Right kidney (tissue), 1 donor: ENCODE measurements at regions not wholly inside any gene's neighbourhood (a gene's known extent, or its start where the extent isn't known, plus 50 kb on each side); places are given as distances from the start of the nearest gene placed in this dataset.
"Not testable (repeated sequence)": the region's sequence is repeated elsewhere in the genome, so short reads cannot be mapped to it uniquely, and the experiment has no call there.

Source experiments
- DNase-seq: peaks from one replicate; pipeline ENCODE4 v3.0.0-alpha.2; 2016

- DNase-seq, result no peak
These were observed 1303.2 kb upstream of the CELF4 start for GRCh38 chr18:38868757-38869156.

GRCh38 chr18:38867680-38868079, 1302.1 kb upstream of the CELF4 start:
- no peak for DNase-seq

DNA sequence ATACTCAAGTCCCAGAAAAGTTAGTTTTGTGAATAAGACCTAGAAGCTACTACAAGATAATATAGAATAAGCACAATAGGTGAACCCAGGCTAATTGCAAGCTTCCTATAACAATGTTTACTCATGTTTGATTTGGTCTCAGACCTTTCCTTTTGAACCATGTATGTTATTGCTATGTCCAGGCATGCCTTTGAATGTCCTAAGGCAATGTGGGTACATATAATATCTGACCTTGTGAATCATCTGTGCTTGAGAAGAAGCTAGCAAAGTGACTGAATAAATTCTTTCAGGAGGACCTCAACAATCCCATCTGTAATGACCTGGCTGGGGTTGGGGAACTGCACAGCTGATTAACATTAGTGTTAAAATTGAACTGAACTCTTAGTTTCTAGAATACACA, 1285.9 kb upstream of the CELF4 start:
- DNase-seq, result no peak

- no peak for DNase-seq
These were observed 1281.7 kb upstream of the CELF4 start for GRCh38 chr18:38847326-38847725.

- DNase-seq, result no peak
These were observed 1277.7 kb upstream of the CELF4 start for GRCh38 chr18:38843291-38843690.

- DNase-seq, result no peak
These were observed 1260.6 kb upstream of the CELF4 start for GRCh38 chr18:38826247-38826646.

GRCh38 chr18:38811209-38811608, 1245.6 kb upstream of the CELF4 start:
- DNase-seq, result no peak

- no peak for DNase-seq
These were observed 1245.2 kb upstream of the CELF4 start for GRCh38 chr18:38810789-38811188.

GRCh38 chr18:38807915-38808314, 1242.3 kb upstream of the CELF4 start:
- DNase-seq, result no peak

- DNase-seq, result no peak
These were observed 1239.7 kb upstream of the CELF4 start for GRCh38 chr18:38805256-38805655.

DNA sequence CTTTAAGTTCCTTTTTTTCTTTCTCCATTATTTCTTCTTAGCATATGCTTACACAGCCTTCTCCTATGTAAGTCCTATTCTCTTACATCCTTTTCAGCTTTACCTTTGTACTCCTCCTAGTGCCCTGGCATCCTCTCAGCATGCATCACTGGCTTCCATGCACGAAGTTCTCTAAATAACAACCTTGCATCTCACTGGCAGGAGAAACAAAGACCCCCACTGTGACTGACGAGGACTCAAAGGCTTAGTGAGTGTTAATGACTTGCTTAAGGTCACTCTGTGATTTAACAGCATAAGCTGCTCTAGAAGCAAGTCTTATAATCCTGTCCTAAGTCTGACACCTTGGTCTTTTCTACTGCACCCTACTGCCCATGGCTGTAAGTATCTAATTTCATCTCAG, 1236.0 kb upstream of the CELF4 start:
- no peak for DNase-seq

DNA sequence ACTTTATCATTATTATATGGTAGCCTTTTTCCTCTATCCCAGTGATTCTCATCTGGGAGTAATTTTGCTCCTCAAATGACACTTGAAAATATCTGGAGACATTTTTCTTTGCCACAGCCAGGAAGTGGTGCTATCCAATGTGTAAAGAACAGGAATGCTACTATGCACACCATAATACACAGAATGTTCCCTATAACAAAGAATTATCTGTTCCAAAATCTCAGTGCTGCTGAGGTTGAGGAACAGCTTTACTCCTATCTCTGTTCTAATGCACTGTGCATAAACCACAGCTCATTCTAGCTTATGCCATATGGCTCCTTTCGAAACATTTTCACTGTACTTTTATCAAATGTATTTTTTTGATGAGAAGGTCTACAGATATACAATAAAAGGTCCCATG, 1231.2 kb upstream of the CELF4 start:
- no peak for DNase-seq

DNA sequence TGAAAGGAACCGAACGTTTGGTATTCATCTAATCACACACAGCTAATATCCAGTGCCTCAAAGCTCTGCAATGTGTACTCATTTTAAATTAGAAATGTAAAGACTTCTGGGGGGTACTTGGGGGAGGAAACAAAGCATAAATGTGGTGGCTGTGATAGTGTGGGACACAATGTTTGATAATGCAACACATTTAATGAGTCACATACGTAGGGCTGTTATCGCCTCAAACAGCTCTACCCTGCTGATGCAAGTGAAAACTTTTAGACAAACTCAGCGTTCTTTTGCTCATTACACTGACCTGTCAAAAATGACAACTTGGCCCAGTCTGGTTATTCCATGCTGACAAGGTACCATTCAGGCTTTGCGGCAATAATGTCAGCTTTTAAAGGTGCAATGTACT, 1227.1 kb upstream of the CELF4 start:
- no peak for DNase-seq

- no peak for DNase-seq
These were observed 1225.2 kb upstream of the CELF4 start for GRCh38 chr18:38790786-38791185.

DNA sequence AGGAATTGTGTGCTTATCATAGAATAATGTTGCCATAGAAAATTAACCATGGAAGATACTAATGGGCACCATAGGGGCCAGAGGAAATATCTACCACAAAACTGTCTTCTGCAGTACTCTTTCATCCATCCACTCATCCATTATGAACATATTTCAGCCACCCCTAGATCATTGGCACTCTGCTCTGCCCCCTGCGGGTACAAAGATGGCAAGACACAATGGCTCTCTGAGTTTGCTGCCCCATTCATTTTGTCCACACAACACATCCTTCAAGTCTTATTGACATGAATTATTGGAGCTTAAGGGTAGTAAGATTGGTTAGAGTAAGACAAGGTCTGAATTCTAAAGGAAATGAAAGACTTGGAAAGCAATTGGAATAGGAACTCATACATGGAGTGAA, 1224.7 kb upstream of the CELF4 start:
- no peak for DNase-seq

GRCh38 chr18:38789141-38789540, 1223.5 kb upstream of the CELF4 start:
- DNase-seq, result no peak

DNA sequence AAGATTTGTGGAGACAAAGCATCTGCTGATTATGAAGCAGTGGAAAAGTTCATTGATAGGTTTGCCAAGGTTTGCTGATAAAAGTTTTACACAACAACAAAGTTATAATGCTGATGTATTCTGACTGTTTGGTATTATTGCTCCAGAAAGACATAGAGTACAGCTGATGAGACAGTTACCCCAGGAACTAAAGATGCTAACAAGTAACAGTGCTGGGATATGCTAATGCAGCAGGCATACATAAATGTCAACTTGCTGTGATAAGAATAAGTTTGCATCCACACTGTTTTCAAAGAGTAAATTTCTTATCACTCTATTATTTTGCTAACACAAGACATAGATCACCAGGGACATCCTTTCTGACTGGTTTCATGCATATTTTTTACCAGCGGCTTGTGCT, 1221.3 kb upstream of the CELF4 start:
- no peak for DNase-seq

DNA sequence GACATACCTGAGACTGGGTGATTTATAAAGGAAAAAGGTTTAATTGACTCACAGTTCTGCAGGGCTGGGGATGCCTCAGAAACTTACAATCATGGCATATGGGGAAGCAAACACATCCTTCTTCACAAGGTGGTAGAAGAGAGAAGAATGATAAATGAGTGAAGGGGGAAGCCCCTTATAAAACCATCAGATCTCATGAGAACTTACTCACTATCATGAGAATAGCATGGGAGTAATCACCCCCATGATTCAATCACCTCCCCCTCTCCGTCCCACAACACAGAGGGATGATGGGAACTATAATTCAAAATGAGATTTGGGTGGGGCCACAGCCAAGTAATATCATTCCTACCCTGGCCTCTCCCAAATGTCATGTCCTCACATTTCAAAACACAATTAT, 1206.0 kb upstream of the CELF4 start:
- DNase-seq, result not testable (repeated sequence)

DNA sequence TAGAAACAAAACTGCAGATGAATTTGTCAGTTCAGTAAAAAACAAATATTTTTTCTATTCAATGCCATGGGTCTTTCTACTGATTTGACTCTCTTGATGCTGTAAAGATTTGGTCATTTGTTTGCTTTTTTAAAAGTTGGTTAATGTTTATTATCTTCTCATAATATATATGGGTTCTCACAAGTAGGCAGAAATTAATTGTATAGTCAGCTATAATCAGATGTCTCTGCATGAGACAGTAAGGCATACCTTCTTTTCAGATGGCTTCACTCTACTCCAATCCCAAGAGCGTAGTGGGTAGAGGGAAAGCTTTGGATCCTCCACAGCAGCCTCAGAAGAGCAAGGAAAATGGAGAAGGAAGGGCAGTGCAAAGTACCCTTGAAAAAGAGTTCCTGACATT, 1202.9 kb upstream of the CELF4 start:
- DNase-seq, result no peak

DNA sequence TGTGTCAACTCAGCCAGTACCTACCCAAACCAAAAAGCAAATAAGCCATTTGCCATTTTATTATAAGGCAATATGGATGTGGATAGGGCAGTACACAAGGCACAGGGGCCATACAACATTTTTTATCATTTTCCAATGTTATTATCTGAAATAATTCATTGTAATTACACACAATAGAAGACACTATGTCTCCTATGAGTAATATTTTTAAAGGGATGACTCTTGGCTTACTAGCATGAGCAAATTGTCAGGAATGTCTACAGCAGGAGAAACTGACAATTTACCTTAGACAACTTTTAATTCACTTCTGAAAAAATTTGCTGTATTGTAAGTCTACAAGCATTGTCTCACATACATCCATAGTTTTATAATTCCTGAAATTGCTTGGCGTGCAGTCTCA, 1193.9 kb upstream of the CELF4 start:
- DNase-seq, result no peak

DNA sequence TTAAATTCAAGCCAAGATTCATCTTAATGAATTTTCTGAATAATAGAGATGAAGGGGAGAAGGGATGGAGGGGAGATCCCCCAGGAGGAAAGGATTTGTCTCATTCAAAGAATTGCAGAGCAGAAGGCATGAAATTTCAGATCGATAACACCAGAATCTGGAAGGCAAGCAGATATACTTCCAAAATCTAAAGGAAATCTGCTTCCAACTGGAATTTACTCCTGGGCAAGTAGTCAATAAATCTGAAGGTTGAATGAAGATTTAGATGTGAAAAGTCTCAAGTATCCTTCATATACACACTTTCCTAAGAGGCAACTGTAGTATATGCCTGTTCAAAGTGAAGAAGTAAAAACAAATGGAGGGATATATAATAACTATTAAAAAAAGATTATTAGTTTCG, 1190.8 kb upstream of the CELF4 start:
- no peak for DNase-seq

DNA sequence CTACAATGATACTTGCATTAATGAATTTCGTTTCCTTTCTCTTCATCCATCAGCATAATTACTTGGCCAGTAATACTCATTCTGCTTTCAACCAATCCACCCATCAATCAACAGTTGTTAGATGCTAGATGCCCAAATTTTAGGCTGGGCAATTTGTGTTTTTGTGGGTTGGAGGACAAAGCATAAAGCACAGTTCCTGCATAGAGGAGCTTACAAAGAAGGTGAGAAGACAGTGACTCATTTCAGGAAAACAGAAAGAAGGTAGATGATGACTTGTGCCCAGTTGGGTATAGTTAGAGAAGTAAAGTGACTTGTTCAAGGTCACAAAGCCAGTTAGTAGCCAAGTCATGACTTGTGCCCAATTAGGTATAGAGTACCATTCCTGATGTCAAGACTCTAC, 1186.8 kb upstream of the CELF4 start:
- DNase-seq, result no peak

DNA sequence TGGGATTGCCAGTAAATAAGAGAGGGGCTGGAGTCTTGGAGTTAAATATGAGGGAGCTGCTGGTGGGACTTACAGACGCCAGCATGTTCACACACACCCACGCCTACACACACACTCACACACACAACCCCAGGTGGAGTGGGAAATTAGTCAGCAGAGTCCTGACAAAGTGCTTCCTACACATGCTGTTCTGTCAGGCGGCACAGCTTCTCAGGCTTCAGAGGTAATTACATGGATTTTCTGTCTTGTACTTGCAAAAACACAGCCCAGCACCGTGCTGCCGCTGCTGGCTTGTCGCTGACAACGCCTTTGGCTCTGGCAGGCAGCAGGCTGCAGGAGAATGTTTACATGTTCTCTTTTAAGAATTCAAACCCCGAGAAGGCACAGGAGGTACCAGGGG, 1186.3 kb upstream of the CELF4 start:
- DNase-seq, result peak; percentile 19

DNA sequence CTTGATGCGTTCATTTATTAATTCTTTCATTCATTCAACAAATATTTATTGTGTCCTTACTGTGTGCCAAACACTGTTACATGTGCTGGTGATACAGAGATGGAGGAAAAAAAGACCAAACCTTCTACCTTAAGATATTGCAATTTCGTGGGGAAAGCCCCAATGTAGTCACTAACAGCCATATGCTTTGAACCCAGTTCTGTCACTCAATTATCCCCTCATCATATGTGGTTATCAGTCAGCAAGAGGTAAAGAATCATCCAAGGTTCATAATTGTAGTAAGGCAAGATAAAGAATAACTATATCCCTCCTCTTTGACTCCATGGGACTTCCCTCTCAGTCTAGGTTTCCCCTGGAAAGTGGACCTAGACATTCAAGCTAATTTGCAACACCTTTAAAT, 1185.6 kb upstream of the CELF4 start:
- DNase-seq, result no peak

DNA sequence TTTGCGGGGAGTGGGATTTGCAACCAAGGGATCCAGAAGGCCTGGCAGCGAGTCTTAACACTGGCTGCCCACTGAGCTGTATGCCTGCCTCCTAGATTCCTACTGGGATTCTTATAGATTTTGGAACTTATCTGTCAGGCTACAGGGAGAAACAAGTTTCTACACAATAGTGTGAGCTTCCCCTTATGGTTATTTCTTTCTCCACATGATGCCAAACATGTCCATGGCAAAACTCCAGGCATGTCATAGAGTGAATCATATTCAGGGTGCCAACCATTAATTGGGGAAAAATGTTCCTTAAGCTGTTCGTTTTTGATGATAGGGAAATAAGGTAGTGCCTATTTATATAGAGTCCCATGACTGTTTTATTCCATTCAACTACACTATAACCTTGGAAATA, 1185.2 kb upstream of the CELF4 start:
- no peak for DNase-seq

GRCh38 chr18:38747153-38747552, 1181.6 kb upstream of the CELF4 start:
- no peak for DNase-seq
